ENCODE measurements at regions not wholly inside any gene's neighbourhood (a gene's known extent, or its start where the extent isn't known, plus 50 kb on each side); places are given as distances from the start of the nearest gene placed in this dataset.

GRCh38 chr6:53727748-53728147 lies 62.2 kb upstream of the KLHL31 start:
- Histone ChIP-seq H3K36me3 (no peaks in the 10 kb centered on the region), H4K20me1 (no peaks in the 10 kb centered on the region), H3K9me3 (replicated peaks in 1 of 11) (no peaks in the 10 kb centered on the region), H3K4me3 (no peak overlapping the region), H3K9ac (no peak overlapping the region), H3K27ac (no peak overlapping the region), H3K27me3 (no peaks in the 10 kb centered on the region), H3K4me1 (peaks cover 0 to 9% (median 8%) of the 10 kb centered on the region in 10 experiments; a peak in 11 of 20 replicates), H3K4me2 (no peak overlapping the region)
- no peak for TF ChIP-seq Cebpa-rat (IDR thresholded peaks at IDR 0.05)

DNA sequence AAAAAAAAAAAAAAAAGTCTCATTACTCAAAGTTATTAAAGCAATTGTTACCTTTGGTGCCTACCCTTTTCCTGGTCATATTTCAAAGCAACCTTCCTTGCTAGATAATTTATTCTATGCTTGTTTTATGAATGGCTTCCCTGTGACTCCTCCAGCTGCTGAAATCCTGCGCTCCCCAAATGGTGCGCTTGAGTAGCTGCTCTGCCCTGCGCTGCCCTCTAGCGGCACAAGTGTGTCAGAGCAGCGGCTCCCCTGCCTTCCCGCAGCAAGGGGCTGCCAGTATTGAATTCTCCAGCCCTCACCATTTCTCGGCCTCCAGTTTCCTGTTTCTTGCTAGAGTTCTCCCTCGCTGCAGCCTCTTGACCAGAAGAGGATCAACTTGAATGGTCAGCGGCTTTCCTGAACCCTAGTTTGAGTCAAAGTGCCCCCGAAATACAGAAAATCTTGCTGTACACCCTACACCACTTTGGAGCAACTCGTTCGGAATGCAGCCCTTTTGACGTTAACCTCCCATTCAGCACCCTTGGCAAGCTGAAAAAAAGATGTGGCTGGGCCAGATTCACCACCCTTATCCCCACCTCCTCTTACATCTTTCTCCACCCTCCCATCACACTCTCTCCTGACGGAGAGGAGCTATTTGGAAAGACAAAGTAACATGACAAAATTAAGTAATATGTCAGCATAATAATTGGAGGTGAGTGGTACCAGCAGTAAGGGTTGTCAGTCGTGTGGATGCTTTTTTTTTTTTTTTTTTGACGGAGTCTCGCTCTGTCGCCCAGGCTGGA lies 60.4 kb upstream of the KLHL31 start:
- Histone ChIP-seq H3K36me3 (no peaks in the 10 kb centered on the region), H3K4me1 (no peaks in the 10 kb centered on the region), H3K27ac (no peak overlapping the region), H4K20me1 (no peaks in the 10 kb centered on the region), H3K4me2 (no peak overlapping the region), H3K27me3 (no peaks in the 10 kb centered on the region), H3K9me3 (replicated peaks in 1 of 11) (no peaks in the 10 kb centered on the region), H3K4me3 (no peak overlapping the region), H3K9ac (no peak overlapping the region)
- TF ChIP-seq Cebpa-rat (IDR thresholded peaks at IDR 0.05) = no peak

- no peak overlapping the region for H3K4me3 ChIP-seq
- H3K27me3 ChIP-seq = no peaks in the 10 kb centered on the region
- no peak overlapping the region for H3K4me2 ChIP-seq
- no peaks in the 10 kb centered on the region for H3K9me3 ChIP-seq (replicated peaks in 1 of 11)
- no peak overlapping the region for H3K9ac ChIP-seq
- no peak overlapping the region for H3K27ac ChIP-seq
- TF ChIP-seq Cebpa-rat (IDR thresholded peaks at IDR 0.05) = no peak
- no peaks in the 10 kb centered on the region for H3K4me1 ChIP-seq
- H3K36me3 ChIP-seq = no peaks in the 10 kb centered on the region
- no peaks in the 10 kb centered on the region for H4K20me1 ChIP-seq
These were observed 58.9 kb upstream of the KLHL31 start for GRCh38 chr6:53724501-53724900.

DNA sequence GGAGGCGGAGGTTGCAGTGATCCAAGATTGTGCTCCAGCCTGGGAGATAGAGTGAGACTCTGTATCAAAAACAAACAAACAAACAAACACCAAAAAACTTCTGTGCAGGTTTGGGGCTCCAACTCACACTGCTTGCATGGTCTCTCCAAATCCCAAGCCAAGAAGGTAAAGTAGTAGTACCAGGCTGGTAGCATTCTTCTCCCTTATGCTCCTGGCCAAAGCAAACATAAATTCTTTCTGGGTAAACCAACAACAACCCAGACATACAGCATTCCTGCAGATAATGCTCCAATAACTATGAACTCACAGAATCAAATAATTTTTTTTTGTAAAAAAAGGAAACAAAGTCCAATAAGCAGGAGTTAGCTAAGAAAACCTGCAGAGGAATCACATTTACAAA lies 57.8 kb upstream of the KLHL31 start:
- Histone ChIP-seq H3K4me2 (no peak overlapping the region), H3K4me1 (no peaks in the 10 kb centered on the region), H3K9ac (no peak overlapping the region), H3K36me3 (no peaks in the 10 kb centered on the region), H3K27ac (no peak overlapping the region), H3K4me3 (no peak overlapping the region), H4K20me1 (no peaks in the 10 kb centered on the region), H3K27me3 (no peaks in the 10 kb centered on the region), H3K9me3 (replicated peaks in 1 of 11) (no peaks in the 10 kb centered on the region)
- TF ChIP-seq Cebpa-rat (IDR thresholded peaks at IDR 0.05) = no peak

GRCh38 chr6:53721766-53722165 lies 56.2 kb upstream of the KLHL31 start:
- no peak overlapping the region for H3K27ac ChIP-seq
- H3K9me3 ChIP-seq (replicated peaks in 1 of 11) = no peaks in the 10 kb centered on the region
- H3K36me3 ChIP-seq = no peaks in the 10 kb centered on the region
- H3K4me3 ChIP-seq = no peak overlapping the region
- no peak for TF ChIP-seq Cebpa-rat (IDR thresholded peaks at IDR 0.05)
- H4K20me1 ChIP-seq = no peaks in the 10 kb centered on the region
- H3K4me2 ChIP-seq = no peak overlapping the region
- H3K9ac ChIP-seq = no peak overlapping the region
- H3K27me3 ChIP-seq = no peaks in the 10 kb centered on the region
- no peaks in the 10 kb centered on the region for H3K4me1 ChIP-seq

GRCh38 chr6:53718597-53719460 lies 53.3 kb upstream of the KLHL31 start:
- Histone ChIP-seq H3K9ac (no peak overlapping the region), H3K4me2 (no peak overlapping the region), H3K36me3 (no peaks in the 10 kb centered on the region), H3K9me3 (replicated peaks in 1 of 11) (no peaks in the 10 kb centered on the region), H3K4me3 (no peak overlapping the region), H4K20me1 (no peaks in the 10 kb centered on the region), H3K27me3 (no peaks in the 10 kb centered on the region), H3K4me1 (no peaks in the 10 kb centered on the region), H3K27ac (no peak overlapping the region)
- no peak for TF ChIP-seq Cebpa-rat (IDR thresholded peaks at IDR 0.05)

DNA sequence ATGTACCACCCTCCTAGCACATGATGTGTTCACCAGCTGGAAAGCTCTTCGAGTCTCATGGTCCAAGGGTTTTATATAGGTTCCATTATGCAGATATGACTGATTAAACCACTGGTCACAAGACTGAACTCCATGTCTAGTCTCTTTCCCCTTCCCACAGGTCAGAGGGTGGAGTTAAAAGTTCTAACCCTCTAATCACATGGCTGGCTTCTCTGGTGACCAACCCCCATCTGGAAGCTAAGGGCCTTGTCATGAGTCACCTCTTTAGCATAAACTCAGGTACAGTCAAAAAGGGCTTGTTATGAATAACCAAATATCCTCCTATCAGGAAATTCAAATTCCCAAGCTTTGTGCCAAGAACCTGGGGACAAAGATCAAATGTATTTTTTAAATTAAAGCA lies 52.0 kb upstream of the KLHL31 start:
- Histone ChIP-seq H3K27ac (no peak overlapping the region), H3K4me1 (no peaks in the 10 kb centered on the region), H4K20me1 (no peaks in the 10 kb centered on the region), H3K9me3 (replicated peaks in 1 of 11) (no peaks in the 10 kb centered on the region), H3K4me3 (no peak overlapping the region), H3K9ac (no peak overlapping the region), H3K36me3 (no peaks in the 10 kb centered on the region), H3K4me2 (no peak overlapping the region), H3K27me3 (no peaks in the 10 kb centered on the region)
- no peak for TF ChIP-seq Cebpa-rat (IDR thresholded peaks at IDR 0.05)

DNA sequence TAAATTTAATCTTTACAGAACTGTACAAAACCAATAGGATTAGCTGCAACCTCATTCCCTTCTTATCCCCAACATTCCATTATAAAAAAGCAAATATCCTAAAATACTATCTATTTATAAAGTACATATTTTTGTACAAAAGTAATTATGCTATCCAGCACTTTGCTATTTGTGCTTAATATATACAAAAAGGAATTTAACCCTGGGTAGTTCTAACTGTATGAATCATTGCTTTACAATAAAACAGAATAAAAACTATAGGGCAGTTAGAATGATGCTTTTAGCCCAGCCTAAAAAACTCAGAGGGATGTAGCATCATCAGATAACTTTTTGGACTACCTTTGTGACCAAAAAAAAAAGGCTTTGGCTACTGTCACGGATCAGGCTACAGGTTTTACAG lies 49.9 kb upstream of the KLHL31 start:
- TF ChIP-seq Cebpa-rat (IDR thresholded peaks at IDR 0.05) = no peak
- Histone ChIP-seq H3K4me1 (no peaks in the 10 kb centered on the region), H3K27ac (no peak overlapping the region), H3K36me3 (no peaks in the 10 kb centered on the region), H3K4me3 (no peak overlapping the region), H3K4me2 (no peak overlapping the region), H3K9ac (no peak overlapping the region), H4K20me1 (no peaks in the 10 kb centered on the region), H3K9me3 (replicated peaks in 1 of 11) (no peaks in the 10 kb centered on the region), H3K27me3 (no peaks in the 10 kb centered on the region)
